Activated naive CD4-positive, alpha-beta T cell treated with anti-CD3 and anti-CD28 coated beads, Interleukin-2, amount 50 U/mL, for 16 hours (primary cell): ENCODE measurements at regions not wholly inside any gene's neighbourhood (a gene's known extent, or its start where the extent isn't known, plus 50 kb on each side); places are given as distances from the start of the nearest gene placed in this dataset.

Source experiments
- DNase-seq: peaks from one replicate; pipeline ENCODE4 v3.0.0-alpha.2; 2020

- DNase-seq, result no peak
Observed at GRCh38 chr16:9381905-9382304, 290.5 kb downstream of the HAPSTR1 start.

GRCh38 chr16:9383281-9383680 is 291.8 kb downstream of the HAPSTR1 start:
- DNase-seq, result no peak

- no peak for DNase-seq
Observed at GRCh38 chr16:9384141-9384540, 292.7 kb downstream of the HAPSTR1 start.

GRCh38 chr16:9389543-9390207 is 298.2 kb downstream of the HAPSTR1 start:
- no peak for DNase-seq

- no peak for DNase-seq
Observed at GRCh38 chr16:9392956-9393355, 301.5 kb downstream of the HAPSTR1 start.

- DNase-seq, result no peak
Observed at GRCh38 chr16:9393591-9393990, 302.1 kb downstream of the HAPSTR1 start.

- no peak for DNase-seq
Observed at GRCh38 chr16:9395958-9396359, 304.5 kb downstream of the HAPSTR1 start.

- no peak for DNase-seq
Observed at GRCh38 chr16:9399573-9399972, 308.1 kb downstream of the HAPSTR1 start.

GRCh38 chr16:9401173-9401572 is 309.7 kb downstream of the HAPSTR1 start:
- no peak for DNase-seq

GRCh38 chr16:9402293-9402860 is 310.9 kb downstream of the HAPSTR1 start:
- DNase-seq, result no peak

- DNase-seq, result no peak
Observed at GRCh38 chr16:9404811-9405210, 313.4 kb downstream of the HAPSTR1 start.

- no peak for DNase-seq
Observed at GRCh38 chr16:9406038-9406712, 314.7 kb downstream of the HAPSTR1 start.

GRCh38 chr16:9407206-9407758 is 315.8 kb downstream of the HAPSTR1 start:
- DNase-seq, result no peak

GRCh38 chr16:9408297-9408878 is 316.9 kb downstream of the HAPSTR1 start:
- DNase-seq, result no peak

GRCh38 chr16:9409560-9410493 is 318.4 kb downstream of the HAPSTR1 start:
- DNase-seq, result no peak

- DNase-seq, result no peak
Observed at GRCh38 chr16:9411426-9411825, 320.0 kb downstream of the HAPSTR1 start.

GRCh38 chr16:9412031-9412914 is 320.8 kb downstream of the HAPSTR1 start:
- DNase-seq, result no peak

- no peak for DNase-seq
Observed at GRCh38 chr16:9412915-9413264, 321.4 kb downstream of the HAPSTR1 start.

- no peak for DNase-seq
Observed at GRCh38 chr16:9415545-9415944, 324.1 kb downstream of the HAPSTR1 start.

GRCh38 chr16:9417898-9418297 is 326.5 kb downstream of the HAPSTR1 start:
- no peak for DNase-seq

- no peak for DNase-seq
Observed at GRCh38 chr16:9419161-9419560, 327.7 kb downstream of the HAPSTR1 start.
